NCI-H1105 (cell line): ENCODE measurements at regions not wholly inside any gene's neighbourhood (a gene's known extent, or its start where the extent isn't known, plus 50 kb on each side); places are given as distances from the start of the nearest gene placed in this dataset.

Experiments used
- DNase-seq: peaks from one replicate; lab custom pipeline; 2025; lab: John Stamatoyannopoulos, UW

DNA sequence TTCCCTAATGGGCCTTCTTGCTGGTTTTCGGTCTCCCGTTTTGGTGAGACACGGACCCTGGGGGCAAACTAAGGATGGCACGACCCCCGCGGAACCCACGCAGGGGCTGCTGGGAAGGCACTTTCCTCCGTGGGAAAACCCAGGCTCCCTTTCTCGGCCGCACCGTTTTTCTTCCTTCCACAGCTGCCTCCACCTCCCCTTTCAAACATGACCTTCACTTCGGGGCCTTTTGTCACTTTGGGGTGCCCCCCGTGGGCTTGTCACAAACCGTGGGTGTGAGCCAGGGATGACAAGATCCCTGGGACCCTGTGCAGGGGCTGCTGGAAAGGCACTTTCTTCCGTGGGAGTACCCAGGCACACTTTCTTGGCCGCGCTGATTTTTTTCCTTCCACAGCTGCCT, 268.7 kb downstream of the ALG10 start:
- no peak for DNase-seq

DNA sequence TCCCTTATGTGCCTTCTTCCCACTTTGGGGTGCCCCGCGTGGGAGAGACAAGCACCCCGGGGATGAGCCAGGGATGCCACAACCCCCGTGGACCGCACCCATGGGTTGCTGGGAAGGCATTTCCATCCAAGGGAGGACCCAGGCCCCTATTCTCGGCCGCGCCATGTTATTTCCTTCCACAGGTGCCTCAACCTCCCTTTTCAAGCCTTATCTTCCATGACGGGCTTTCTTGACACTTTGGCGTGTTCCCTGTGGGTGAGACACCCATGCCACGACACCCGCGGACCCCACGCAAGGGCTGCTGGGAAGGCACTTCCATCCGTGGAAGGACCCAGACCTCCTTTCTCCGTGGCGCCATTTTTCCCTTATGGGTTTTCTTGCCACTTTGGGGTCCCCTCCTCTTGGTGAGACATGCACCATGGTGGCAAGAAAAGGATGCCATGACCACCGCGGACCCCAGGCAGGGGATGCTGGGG, 269.2 kb downstream of the ALG10 start:
- DNase-seq: no peak

DNA sequence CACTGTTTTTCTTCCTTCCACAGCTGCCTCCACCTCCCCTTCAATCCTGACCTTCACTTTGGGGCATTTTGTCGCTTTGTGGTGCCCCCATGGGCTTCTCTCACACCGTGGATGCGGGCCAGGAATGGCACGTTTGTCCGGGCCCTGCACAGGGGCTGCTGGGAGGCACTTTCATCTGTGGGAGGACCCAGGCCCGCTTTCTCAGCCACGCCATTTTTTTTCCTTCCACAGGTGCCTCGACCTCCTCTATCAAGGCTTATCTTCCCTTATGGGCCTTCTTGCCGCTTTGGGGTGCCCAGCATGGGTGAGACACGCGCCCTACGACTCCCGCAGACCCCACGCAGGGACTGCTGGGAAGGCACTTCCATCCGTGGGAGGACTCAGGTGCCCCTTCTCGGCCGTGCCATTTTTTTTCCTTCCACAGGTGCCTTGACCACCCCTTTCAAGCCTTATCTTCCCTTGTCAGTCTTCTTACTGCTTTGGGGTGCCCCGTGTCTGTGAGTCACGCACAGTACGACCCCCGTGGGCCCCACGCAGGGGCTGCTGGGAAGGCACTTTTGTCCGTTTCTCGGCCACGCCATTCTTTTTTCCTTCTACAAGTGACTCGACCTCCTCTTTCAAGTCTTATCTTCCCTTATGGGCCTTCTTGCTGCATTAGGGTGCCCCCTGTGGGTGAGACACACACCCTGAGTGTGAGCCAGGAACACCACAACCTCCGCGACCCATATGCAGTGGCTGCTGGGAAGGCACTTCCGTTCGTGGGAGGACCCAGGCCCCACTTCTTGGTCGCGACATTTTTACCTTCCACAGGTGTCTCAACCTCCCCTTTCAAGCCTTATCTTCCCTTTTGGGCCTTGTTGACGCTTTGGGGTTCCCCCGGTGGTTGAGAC, 270.7 kb downstream of the ALG10 start:
- DNase-seq: no peak

DNA sequence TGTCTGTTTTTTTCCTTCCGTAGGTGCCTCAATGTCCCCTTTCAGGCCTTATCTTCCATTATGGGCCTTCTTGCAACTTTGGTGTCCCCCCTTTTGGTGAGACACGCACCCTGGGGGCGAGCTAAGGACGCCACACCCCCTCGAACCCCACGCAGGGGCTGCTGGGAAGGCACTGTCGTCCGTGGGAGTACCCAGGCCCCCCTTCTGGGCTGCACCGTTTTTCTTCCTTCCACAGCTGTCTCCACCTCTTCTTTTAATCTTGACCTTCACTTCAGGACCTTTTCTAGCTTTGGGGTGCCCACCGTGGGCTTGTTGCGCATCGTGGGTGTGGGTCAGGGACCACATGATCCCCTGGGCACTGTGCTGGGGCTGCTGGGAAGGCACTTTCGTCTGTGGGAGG, 271.8 kb downstream of the ALG10 start:
- no peak for DNase-seq

DNA sequence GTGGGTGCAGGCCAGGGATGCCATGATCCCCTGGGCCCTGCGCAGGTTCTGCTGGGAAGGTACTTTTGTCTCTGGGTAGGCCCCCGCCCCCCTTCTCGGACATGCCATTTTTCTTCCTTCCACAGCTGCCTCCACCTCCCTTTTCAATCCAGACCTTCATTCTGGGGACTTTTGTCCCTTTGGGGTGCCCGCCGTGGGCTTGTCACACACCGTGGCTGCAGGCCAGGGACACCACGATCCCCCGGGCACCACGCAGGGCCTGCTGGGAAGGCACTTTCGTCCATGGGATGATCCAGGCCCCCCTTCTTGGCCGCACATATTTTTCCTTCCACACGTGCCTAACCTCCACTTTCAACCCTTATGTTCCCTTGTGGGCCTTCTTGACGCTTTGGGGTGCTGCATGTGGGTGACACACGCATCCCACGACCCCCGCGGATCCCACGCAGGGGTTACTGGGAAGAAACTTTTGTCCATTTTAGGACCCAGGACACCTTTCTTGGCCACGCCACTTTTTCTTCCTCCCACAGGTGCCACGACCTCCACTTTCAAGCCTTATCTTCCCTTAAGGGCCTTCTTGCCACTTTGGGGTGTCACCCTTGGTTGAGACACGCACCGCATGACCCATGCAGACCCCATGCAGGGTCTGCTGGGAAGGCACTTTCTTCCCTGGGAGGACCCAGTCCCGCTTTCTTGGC, 272.5 kb downstream of the ALG10 start:
- no peak for DNase-seq

DNA sequence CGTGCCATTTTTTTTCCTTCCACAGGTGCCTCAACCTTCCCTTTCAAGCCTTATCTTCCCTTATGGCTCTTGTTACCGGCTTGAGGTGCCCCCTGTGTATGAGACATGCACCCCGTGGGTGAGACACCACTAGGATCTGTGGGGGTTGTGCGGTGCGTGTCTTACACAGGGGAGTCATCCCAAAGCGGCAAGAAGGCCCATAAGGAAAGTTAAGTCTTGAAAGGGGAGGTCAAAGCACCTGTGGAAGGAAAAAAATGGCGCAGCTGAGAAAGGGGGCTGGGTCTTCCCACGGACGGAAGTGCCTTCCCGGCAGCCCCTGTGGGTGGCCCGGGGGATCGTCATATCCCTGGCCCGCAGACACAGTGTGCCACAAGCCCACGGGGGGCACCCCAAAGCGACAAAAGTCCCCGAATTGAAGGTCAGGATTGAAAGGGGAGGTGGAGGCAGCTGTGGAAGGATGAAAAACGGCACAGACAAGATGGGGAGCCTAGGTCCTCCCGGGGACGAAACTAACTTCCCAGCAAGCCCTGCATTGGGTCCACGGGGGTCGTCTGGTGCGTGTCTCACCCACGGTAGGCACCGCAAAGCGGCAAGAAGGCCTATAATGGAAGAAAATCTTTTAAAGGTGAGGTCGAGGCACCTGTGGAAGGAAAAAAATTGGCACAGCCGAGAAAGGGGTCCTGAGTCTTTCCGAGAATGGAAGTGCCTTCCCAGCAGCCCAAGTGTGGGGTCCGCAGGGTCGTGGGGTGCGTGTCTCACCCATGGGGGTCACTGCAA, 273.3 kb downstream of the ALG10 start:
- no peak for DNase-seq

DNA sequence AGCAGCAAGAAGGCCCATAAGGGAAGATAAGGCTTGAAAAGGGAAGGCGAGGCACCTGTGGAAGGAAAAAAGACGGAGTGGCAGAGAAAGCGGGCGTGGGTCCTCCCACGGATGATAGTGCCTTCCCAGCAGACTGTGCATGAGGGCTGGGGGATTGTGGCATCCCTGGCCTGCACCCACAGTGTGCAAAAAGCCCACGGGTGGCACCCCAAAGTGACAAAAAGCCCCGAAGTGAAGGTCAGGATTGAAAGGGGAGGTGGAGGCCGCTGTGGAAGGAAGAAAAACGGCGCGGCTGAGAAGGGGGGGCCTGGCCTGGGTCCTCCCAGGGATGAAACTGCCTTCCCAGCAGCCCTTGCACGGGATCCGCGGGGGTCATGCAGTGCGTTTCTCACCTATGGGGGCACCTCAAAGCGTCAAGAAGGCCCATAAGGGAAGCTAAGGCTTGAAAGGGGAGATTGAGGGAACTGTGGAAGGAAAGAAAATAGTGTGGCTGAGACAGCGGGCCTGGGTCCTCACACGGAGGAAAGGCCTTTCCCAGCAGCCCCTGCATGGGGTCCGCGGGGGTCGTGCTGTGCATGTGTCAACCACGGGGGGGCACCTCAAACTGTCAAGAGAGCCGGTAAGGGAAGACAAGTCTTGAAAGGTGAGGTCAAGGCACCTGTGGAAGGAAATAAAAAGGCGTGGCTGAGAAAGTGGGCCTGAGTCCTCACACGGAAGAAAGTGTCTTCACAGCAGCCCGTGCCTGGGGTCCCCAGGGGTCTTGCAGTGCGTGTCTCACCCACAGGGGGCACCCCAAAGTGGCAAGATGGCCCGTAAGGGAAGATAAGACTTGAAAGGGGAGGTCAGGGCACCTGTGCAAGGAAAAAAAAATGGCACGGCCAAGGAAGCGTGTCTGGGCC, 274.1 kb downstream of the ALG10 start:
- no peak for DNase-seq

DNA sequence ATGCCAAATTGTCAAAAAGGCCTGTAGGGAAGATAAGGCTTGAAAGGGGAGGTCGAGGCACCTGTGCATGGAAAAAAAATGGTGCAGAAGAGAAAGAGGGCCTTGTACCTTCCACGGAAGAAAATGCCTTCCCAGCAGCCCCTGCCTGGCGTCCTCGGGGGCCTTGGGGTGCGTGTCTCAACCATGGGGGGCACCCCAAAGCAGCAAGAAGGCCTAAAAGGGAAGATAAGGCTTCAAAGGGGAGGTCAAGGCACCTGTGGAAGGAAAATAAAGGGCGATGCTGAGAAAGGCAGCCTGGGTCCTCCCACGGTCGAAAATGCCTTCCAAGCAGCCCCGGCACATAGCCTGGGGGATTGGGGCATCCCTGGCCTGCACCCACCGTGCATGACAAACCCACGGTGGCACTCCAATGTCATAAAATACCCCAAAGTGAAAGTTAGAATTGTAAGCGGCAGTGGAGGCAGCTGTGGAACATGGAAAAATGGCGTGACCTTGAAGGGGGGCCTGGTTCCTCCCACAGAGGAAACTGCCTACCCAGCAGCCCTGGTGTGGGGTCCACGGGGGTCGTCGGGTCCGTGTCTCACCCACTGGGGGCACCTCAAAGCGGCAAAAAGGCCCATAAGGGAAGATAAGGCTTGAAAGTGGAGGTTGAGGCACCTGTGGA, 275.0 kb downstream of the ALG10 start:
- no peak for DNase-seq

DNA sequence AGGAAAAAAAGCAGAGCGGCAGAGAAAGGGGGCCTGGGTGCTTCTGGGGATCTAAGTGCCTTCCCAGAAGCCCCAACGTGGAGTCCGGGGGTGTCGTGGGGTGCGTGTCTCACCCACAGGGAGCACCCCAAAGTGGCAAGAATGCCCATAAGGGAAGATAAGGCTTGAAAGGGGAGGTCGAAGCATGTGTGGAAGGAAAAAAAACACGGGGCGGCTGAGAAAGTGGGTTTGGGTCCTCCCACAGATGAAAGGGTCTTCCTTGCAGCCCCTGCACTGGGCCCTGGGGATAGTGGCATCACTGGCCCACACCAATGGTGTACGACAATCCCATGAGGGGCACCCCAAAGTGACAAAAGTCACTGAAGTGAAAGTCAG, 275.5 kb downstream of the ALG10 start:
- DNase-seq: no peak

DNA sequence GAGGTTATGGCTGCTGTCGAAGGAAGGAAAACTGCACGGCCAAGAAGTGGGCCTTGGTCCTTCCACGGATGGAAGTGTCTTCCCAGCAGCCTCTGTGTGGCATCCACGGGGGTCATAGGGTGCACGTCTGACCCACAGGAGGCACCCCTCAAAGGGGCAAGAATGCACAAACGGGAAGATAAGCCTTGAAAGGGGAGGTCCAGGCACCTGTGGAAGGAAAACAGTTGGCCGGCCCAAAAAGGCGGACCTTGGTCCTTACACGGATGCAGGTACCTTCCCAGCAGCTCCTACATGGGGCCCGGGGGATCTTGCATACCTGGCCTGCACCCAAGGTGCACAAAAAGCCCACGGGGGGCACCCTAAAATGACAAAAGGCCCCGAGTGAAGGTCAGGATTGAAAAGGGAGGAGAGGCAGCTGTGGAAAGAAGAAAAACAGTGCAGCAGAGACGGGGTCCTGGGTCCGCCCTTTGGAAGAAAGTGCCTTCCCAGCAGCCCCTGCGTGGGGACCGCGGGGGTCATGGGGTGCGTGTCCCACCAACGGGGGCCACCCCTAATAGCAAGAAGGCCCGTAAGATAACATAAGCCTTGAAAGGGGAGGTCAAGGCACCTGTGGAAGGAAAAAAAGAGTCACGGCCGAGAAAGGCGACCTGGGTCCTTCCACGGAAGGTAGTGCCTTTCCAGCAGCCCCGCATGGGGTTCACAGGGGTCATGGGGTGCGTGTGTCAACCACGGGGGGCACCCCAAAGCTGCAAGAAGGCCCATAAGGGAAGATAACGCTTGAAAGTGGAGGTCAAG, 276.1 kb downstream of the ALG10 start:
- no peak for DNase-seq

DNA sequence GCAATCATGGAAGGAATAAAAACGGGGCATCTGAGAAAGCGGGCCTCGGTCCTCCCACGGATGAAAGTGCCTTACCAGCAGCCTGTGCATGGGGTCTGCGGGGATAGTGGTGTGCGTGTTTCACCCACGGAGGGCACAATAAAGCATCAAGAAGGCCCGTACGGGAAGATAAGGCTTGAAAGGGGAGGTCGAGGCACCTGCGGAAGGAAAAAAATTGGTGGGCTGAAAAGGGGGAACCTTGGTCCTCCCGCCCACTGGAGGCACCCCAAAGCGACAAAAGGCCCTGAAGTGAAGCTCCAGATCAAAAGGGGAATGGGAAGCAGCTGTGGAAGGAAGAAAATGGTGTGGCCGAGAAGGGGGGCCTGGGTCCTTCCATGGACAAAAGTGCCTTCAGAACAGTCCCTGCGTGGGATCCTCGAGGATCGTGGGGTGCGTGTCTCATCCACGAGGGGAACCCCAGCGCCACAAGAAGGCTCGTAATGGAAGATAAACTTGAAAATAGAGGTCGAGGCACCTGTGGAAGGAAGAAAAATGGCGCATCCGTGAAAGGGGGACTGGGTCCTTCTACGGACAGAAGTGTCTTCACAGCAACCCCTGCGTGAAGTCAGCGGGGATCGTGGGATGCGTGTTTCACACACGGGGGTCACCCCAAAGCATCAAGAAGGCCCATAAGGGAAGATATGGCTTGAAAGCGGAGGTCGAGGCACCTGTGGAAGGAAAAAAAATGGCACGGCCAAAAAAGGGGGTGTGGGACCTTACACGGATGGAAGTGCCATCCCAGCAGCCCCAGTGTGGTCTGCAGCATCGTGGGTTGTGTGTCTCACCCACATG, 276.9 kb downstream of the ALG10 start:
- no peak for DNase-seq

DNA sequence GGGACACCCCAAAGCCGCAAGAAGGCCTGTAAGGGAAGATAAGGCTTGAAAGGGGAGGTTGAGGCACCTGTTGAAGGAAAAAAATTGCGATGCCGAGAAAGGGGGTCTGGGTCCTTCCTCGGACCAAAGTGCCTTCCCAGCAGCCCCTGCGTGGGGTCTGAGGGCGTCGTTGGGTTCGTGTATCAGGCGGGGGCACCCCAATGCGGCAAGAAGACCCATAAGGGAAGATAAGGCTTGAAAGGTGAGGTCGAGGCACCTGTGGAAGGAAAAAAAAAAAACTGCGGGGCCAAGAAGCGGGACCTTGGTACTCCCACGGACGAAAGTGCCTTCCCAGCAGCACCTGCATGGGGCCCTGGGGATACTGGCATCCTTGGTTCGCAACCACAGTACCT, 277.5 kb downstream of the ALG10 start:
- DNase-seq: no peak

DNA sequence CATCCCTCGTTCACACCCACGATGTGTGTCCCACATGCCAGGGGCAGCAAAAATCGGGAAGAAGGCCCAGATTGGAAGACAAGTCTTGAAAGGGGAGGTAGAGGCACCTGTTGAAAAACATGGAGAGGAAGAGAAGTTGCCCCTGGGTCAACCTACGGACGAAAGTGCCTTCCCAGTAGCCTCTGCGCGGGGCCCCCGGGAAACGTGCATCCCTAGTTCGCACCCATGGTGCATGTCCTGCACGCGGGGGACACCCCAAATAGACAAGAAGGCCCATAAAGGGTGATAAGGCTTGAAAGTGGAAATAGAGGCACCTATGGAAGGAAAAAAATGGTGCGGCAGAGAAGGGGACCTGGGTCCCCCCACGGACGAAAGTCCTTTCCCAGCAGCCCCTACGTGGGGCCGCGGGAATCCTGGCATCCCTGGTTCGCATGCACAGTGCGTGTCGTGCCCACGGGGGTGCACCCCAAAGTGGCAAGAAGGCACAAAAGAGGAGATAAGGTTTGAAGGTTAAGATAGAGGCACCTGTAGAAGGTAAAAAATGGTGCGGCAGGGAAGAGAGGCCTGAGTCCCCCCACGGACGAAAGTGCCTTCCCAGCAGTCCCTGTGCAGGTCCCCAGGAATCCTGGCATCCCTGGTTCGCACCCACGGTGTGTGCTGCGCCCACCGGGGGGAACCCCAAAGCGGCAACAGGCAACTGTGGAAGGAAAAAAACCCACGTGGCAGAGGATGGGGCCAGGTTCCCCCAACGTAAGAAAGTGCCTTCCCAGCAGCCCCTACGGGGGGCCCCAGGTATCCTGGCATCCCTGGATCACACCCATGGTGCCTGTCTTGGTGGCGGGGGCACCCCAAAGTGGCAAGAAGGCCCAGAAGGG, 278.3 kb downstream of the ALG10 start:
- no peak for DNase-seq

DNA sequence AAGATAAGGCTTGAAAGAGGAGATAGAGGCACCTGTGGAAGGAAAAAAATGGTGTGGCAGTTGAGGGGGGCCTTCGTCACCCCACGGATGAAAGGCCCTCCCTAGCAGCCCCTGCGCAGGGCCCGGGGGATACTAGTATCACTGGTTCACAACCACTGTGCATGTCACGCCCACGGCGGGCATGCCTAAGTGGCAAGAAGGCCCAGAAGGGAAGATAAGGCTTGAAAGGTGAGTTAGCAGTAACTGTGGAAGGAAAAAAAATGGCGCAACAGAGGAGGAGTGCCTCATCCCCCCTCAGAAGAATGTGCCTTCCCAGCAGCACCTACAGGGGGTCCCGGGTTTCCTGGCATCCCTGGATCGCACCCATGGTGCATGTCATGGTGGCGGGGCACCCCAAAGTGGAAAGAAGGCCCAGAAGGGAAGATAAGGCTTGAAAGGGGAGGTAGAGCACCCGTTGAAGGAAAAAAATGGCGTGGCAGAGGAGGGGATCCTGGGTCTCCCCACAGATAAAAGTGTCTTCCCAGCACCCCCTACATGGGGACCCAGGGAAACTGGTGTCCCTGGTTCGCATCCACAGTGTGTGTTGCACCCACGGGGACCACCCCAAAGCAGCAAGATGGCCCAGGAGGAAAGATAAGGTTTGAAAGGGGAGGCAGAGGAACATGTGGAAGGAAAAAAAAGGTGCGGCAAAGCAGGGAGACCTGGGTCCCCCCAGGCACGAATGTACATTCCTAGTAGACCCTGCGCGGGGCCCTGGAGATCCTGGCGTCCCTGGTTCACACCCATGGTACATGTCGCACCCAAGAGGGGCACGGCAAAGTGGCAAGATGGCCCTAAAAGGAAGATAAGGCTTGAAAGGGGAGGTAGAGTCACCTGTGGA, 279.2 kb downstream of the ALG10 start:
- DNase-seq: no peak

DNA sequence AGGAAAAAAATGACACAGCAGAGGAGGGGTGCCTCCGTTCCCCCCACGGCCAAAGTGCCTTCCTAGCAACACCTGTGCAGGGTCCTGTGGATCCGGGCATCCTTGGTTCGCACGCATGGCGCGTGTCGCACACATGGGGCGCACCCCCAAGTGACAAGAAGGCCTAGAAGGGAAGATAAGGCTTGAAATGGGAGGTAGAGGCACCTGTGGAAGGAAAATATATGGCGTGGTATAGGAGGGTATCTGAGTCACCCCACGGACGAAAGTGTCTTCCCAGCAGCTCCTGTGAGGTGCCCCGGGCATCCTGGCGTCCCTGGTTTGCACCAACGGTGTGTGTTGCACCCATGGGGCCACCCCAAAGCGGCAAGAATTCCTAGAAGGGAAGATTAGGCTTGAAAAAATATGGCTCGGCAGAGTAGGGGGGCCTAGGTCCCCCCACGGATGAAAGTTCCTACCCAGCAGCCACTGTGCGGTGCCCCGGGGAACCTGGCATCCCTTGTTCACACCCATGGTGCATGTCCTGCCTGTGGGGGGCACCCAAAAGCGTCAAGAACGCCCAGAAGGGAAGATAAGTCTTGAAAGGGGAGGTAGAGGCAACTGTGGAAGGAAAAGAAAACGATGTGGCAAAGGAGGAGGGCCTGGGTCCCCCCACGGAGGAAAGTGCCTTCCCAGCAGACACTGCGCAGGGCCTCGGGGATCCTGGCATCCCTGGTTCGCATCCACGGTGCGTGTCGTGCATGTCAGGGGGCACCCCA, 280.0 kb downstream of the ALG10 start:
- no peak for DNase-seq

DNA sequence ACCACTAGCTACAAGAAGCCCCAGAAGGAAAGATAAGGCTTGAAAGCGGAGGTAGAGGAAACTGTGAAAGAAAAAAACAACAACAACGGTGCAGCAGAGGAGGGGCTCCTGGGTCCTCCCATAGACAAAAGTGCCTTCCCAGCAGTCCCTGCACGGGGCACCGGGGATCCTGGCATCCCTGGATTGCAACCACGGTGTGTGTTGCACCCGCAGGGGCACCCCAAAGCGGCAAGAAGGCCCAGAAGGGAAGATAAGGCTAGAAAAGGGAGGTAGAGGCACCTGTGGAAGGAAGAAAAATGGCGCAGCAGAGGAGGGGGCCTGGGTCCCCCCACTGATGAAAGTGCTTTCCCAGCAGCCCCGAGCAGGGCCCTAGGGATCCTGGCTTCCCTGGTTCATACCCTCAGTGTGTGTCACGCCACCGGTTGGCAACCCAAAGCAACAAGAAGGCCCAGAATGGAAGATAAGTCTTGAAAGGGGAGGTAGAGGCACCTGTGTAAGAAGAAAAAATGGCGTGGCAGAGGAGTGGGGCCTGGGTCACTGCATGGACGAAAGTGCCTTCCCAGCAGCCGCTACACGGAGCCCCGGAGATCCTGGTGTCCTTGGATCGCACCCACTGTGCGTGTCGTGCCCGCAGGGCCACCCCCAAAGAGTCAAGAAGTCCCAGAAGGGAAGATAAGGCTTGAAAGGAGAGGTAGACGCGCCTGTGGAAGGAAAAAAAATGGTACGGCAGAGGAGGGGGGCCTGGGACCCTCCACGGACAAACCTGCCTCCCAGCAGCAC, 281.0 kb downstream of the ALG10 start:
- no peak for DNase-seq
